GM12878 (cell line): ENCODE measurements at regions not wholly inside any gene's neighbourhood (a gene's known extent, or its start where the extent isn't known, plus 50 kb on each side); places are given as distances from the start of the nearest gene placed in this dataset.

Experiments
- ATAC-seq: fragments of 200-7000 bp; cut with Tn5 transposase; 3 replicates; pipeline ENCODE4 v1.9.1; 2020; ENCODE audit warnings: mild to moderate bottlenecking, moderate library complexity
- BruUV-seq: library from RNA; stranded (reverse); fragments of 400-500 nt; replicated peaks from 2 replicates; lab custom pipeline; 2021; lab: Mats Ljungman, UMichigan
- CTCF ChIA-PET: fragments of 300-600 bp; sonication (Branson Sonifier 250); formaldehyde crosslinking; extraction: SDS; loops from one replicate; lab custom pipeline; 2021; ENCODE audit warnings: inconsistent platforms; lab: Yijun Ruan, JAX
- POLR2A ChIA-PET: fragments of 350-600 bp; formaldehyde crosslinking; extraction: SDS; loops from one replicate; lab custom pipeline; 2021; ENCODE audit warnings: inconsistent platforms; lab: Charles Lee
- RAD21 ChIA-PET: fragments of 300-600 bp; sonication (Branson Sonifier 250); formaldehyde crosslinking; loops from one replicate; lab custom pipeline; 2023; ENCODE audit warnings: antibody characterized with exemption; ENCODE audit not compliant: unreplicated experiment; lab: Charles Lee
- SMC1A ChIA-PET: fragments of 300-600 bp; sonication (Branson Sonifier 250); formaldehyde crosslinking; loops from one replicate; lab custom pipeline; 2023; ENCODE audit not compliant: unreplicated experiment, uncharacterized antibody; lab: Charles Lee
- DNase-seq: peaks from one replicate; pipeline ENCODE4 v3.0.0-alpha.2; 2011; ENCODE audit warnings: low read depth, low spot score
- FAIRE-seq: peaks from 3 replicates; lab custom pipeline; 2011; peaks lifted over from hg19 to GRCh38; lab: Jason Lieb, UNC
- H2AFZ ChIP-seq: 2 replicates; pipeline ENCODE4 v1.6.0; 2011; ENCODE audit warnings: low read depth, low read length, control low read depth; ENCODE audit not compliant: control insufficient read depth
- H3K27ac ChIP-seq: 2 replicates; pipeline ENCODE4 v1.5.1; 2011; ENCODE audit warnings: control low read depth; ENCODE audit not compliant: control insufficient read depth, insufficient read depth
- H3K27me3 ChIP-seq, 2 experiments: replicated peaks in 1 of 2; 2 replicates each; pipeline versions ENCODE4 v1.6.0 to v1.6.1; 2011; ENCODE audit warnings: low read length in 1 of 2; ENCODE audit not compliant: control insufficient read depth in 2 of 2, insufficient read depth in 2 of 2
- H3K36me3 ChIP-seq, 2 experiments: 2 replicates each; pipeline ENCODE4 v1.5.1; 2011; ENCODE audit warnings: low read length in 1 of 2; ENCODE audit not compliant: control insufficient read depth in 2 of 2, insufficient read depth in 2 of 2
- H3K4me1 ChIP-seq: 2 replicates; pipeline ENCODE4 v1.6.1; 2011; ENCODE audit warnings: mild to moderate bottlenecking, low read length, moderate library complexity, mixed read lengths; ENCODE audit not compliant: control insufficient read depth, insufficient read depth
- H3K4me2 ChIP-seq: 2 replicates; pipeline ENCODE4 v1.6.0; 2011; ENCODE audit warnings: control low read depth; ENCODE audit not compliant: control insufficient read depth, insufficient read depth
- H3K4me3 ChIP-seq: fragments of 200-600 bp; sonication (generic); 2 replicates; pipeline ENCODE4 v1.5.1; 2016
- H3K79me2 ChIP-seq: 2 replicates; pipeline ENCODE4 v1.6.0; 2011; ENCODE audit warnings: low read length; ENCODE audit not compliant: control insufficient read depth, insufficient read depth
- H3K9ac ChIP-seq: 2 replicates; pipeline ENCODE4 v1.8.0; 2011; ENCODE audit warnings: low read length, control low read depth, mixed read lengths; ENCODE audit not compliant: control insufficient read depth, insufficient read depth
- H3K9me3 ChIP-seq: replicated peaks from 3 replicates; pipeline ENCODE4 v1.5.1; 2011; ENCODE audit warnings: mild to moderate bottlenecking, low read length; ENCODE audit not compliant: control insufficient read depth, insufficient read depth
- H4K20me1 ChIP-seq: 2 replicates; pipeline ENCODE4 v1.6.0; 2011; ENCODE audit not compliant: control insufficient read depth, insufficient read depth
- BCLAF1 ChIP-seq: fragments of 450-650 bp; IDR thresholded peaks from 2 replicates; pipeline ENCODE4 v1.6.1; 2017; ENCODE audit warnings: antibody characterized with exemption, mild to moderate bottlenecking, moderate library complexity
- BRCA1 ChIP-seq: IDR thresholded peaks from 2 replicates; pipeline ENCODE4 v1.6.1; 2011; ENCODE audit warnings: low read depth, low read length, improper control_type of control experiment
- CBX3 ChIP-seq: fragments of 200-600 bp; sonication (generic); IDR thresholded peaks from 2 replicates; pipeline ENCODE4 v1.6.1; 2016; ENCODE audit warnings: low read depth, borderline replicate concordance
- CTCF ChIP-seq, 3 experiments: IDR thresholded peaks in 2 of 3; conservative IDR thresholded peaks in 1 of 3; 2 replicates each; pipeline ENCODE4 v1.5.1; 2011; ENCODE audit warnings: low read depth in 3 of 3, low read length in 3 of 3, mild to moderate bottlenecking in 3 of 3, control low read depth in 2 of 3, moderate library complexity in 2 of 3, inconsistent platforms in 1 of 3, mixed read lengths in 1 of 3; ENCODE audit not compliant: control insufficient read depth in 2 of 3, insufficient read depth in 1 of 3; ENCODE audit errors: extremely low read depth in 1 of 3
- E2F8 ChIP-seq: fragments of 450-650 bp; IDR thresholded peaks from 2 replicates; pipeline ENCODE4 v1.6.1; 2018; ENCODE audit warnings: mild to moderate bottlenecking, low read depth, moderate library complexity; ENCODE audit not compliant: partially characterized antibody
- EP300 ChIP-seq, 2 experiments: fragments of 150-350 bp in 1 of 2; IDR thresholded peaks; 2 replicates each; pipeline ENCODE4 v1.6.1; 2011 to 2012; ENCODE audit warnings: low read depth in 2 of 2, low read length in 2 of 2, borderline replicate concordance in 1 of 2, improper control_type of control experiment in 1 of 2, inconsistent platforms in 1 of 2; ENCODE audit not compliant: control insufficient read depth in 1 of 2
- ETV6 ChIP-seq, 2 experiments: fragments of 450-650 bp in 1 of 2; IDR thresholded peaks in 1 of 2; conservative IDR thresholded peaks in 1 of 2; 2 replicates each; pipeline ENCODE4 v1.6.1; 2014; ENCODE audit warnings: antibody characterized with exemption in 1 of 2, borderline replicate concordance in 1 of 2, low read depth in 1 of 2, mild to moderate bottlenecking in 1 of 2, moderate library complexity in 1 of 2
- HDAC6 ChIP-seq: fragments of 200-600 bp; sonication (generic); IDR thresholded peaks from one replicate; pipeline ENCODE4 v1.8.0; 2017; ENCODE audit warnings: antibody characterized with exemption; ENCODE audit not compliant: unreplicated experiment
- LARP7 ChIP-seq: fragments of 450-650 bp; IDR thresholded peaks from 2 replicates; pipeline ENCODE4 v1.6.1; 2017; ENCODE audit warnings: mild to moderate bottlenecking
- NFYA ChIP-seq: IDR thresholded peaks from 2 replicates; pipeline ENCODE4 v1.6.1; 2011; ENCODE audit warnings: low read depth, mild to moderate bottlenecking, low read length, improper control_type of control experiment, borderline replicate concordance
- RCOR1 ChIP-seq: conservative IDR thresholded peaks from 2 replicates; pipeline ENCODE4 v1.6.1; 2012; ENCODE audit warnings: low read depth, low read length, improper control_type of control experiment
- SMC3 ChIP-seq: IDR thresholded peaks from 2 replicates; pipeline ENCODE4 v1.6.1; 2011; ENCODE audit warnings: low read length, improper control_type of control experiment, borderline replicate concordance
- SUPT20H ChIP-seq: IDR thresholded peaks from 2 replicates; pipeline ENCODE4 v1.6.1; 2011; ENCODE audit warnings: low read depth, mild to moderate bottlenecking, low read length, moderate library complexity, borderline replicate concordance; ENCODE audit not compliant: control insufficient read depth
- TAF1 ChIP-seq: IDR thresholded peaks from 2 replicates; pipeline ENCODE4 v1.6.1; 2011; ENCODE audit warnings: mild to moderate bottlenecking, low read depth, low read length, borderline replicate concordance
- YBX1 ChIP-seq: fragments of 450-650 bp; IDR thresholded peaks from 2 replicates; pipeline ENCODE4 v1.6.1; 2016; ENCODE audit warnings: antibody characterized with exemption
- ZNF24 ChIP-seq: fragments of 450-650 bp; IDR thresholded peaks from 2 replicates; pipeline ENCODE4 v1.6.1; 2017; ENCODE audit warnings: antibody characterized with exemption, mild to moderate bottlenecking
- WGBS: methylation state at CpG from one replicate; pipeline ENCODE4 v1.1.6; 2016; ENCODE audit warnings: low lambda C conversion rate; ENCODE audit not compliant: insufficient replicate concordance, insufficient coverage; ENCODE audit errors: missing lambda C conversion rate; 5-methylcytosine and 5-hydroxymethylcytosine counted together
- in situ Hi-C: fragments of 300-500 bp; cut with MboI; formaldehyde crosslinking; loops from 9 replicates; pipeline ENCODE4 v1.14.3; 2018; ENCODE audit warnings: mixed read lengths
- intact Hi-C: fragments of 100-400 bp; cut with micrococcal nuclease; formaldehyde crosslinking; loops from one replicate; pipeline ENCODE4 v1.14.2; 2022; ENCODE audit not compliant: unreplicated experiment

GRCh38 chr12:17527021-17527420, 563.0 kb downstream of the RERGL start:
- ChIA-PET POLR2A (no interaction called here), SMC1A (no interaction called here), RAD21 (no interaction called here), CTCF (no interaction called here)
- H3K27ac ChIP-seq = no peak overlapping the region
- H3K9ac ChIP-seq = no peak overlapping the region
- no peak for FAIRE-seq
- in situ Hi-C loops = no loop called here
- DNase-seq = no peak
- H3K4me1 ChIP-seq = no peaks in the 10 kb centered on the region
- no peak for TF ChIP-seq RCOR1
- TF ChIP-seq BRCA1 = no peak
- TF ChIP-seq SMC3 = no peak
- no peak for TF ChIP-seq EP300 (IDR thresholded peaks at IDR 0.05; ENCODE audit: borderline replicate concordance in 1 of 2, control insufficient read depth in 1 of 2, low read depth in 2 of 2, low read length in 2 of 2)
- no peak for TF ChIP-seq CBX3
- TF ChIP-seq HDAC6 = no peak
- TF ChIP-seq BCLAF1 = no peak
- no peak for TF ChIP-seq CTCF (IDR thresholded peaks at IDR 0.05 in 2 of 3, conservative IDR thresholded peaks at IDR 0.05 in 1 of 3; ENCODE audit: control insufficient read depth in 2 of 3, extremely low read depth in 1 of 3, insufficient read depth in 1 of 3, low read depth in 3 of 3, low read length in 3 of 3)
- no peak for TF ChIP-seq E2F8
- no peak for TF ChIP-seq LARP7
- no peak for TF ChIP-seq ZNF24
- no peak for TF ChIP-seq ETV6 (conservative IDR thresholded peaks at IDR 0.05 in 1 of 2, IDR thresholded peaks at IDR 0.05 in 1 of 2; ENCODE audit: borderline replicate concordance in 1 of 2, low read depth in 1 of 2)
- TF ChIP-seq TAF1 = no peak
- no peak for TF ChIP-seq YBX1
- no peak for TF ChIP-seq NFYA
- no peak for TF ChIP-seq SUPT20H
- no peak overlapping the region for H3K4me3 ChIP-seq
- H2AFZ ChIP-seq = no peak overlapping the region
- intact Hi-C loops = no loop called here
- H3K9me3 ChIP-seq = no peaks in the 10 kb centered on the region
- H3K79me2 ChIP-seq = no peaks in the 10 kb centered on the region
- ATAC-seq = no peak
- H4K20me1 ChIP-seq = no peaks in the 10 kb centered on the region
- no peaks in the 10 kb centered on the region for H3K36me3 ChIP-seq
- no peak overlapping the region for H3K4me2 ChIP-seq
- no peaks in the 10 kb centered on the region for H3K27me3 ChIP-seq
- BruUV-seq = no TSS peak
- WGBS = 36% methylated on average over 1 of the region's 1 CpG
